ENCODE measurements at regions not wholly inside any gene's neighbourhood (a gene's known extent, or its start where the extent isn't known, plus 50 kb on each side); places are given as distances from the start of the nearest gene placed in this dataset.
"Not testable (repeated sequence)": the region's sequence is repeated elsewhere in the genome, so short reads cannot be mapped to it uniquely, and the experiment has no call there.

- 77% methylated on average over 6 of the region's 6 CpGs for WGBS, 2 experiments
- peaks cover 45% of the 10 kb centered on the region for H3K9me3 ChIP-seq (ENCODE audit: control insufficient read depth, low read length)
These were observed 787.4 kb upstream of the TPTE start for GRCh38 chr21:9733761-9734558.

GRCh38 chr21:9735421-9735961, 785.9 kb upstream of the TPTE start:
- no peaks in the 10 kb centered on the region for H3K36me3 ChIP-seq (ENCODE audit: control insufficient read depth, insufficient read depth, low read length)
- no peak overlapping the region for H3K4me3 ChIP-seq (ENCODE audit: insufficient read depth, low read depth, low read length)
- peaks cover 40% of the 10 kb centered on the region for H3K9me3 ChIP-seq (ENCODE audit: control insufficient read depth, low read length)
- H3K4me1 ChIP-seq (ENCODE audit: control insufficient read depth, insufficient read depth, low read length) = no peaks in the 10 kb centered on the region
- no peaks in the 10 kb centered on the region for H3K27me3 ChIP-seq (ENCODE audit: control insufficient read depth, insufficient read depth, low read length, poor library complexity, severe bottlenecking)
- H3K27ac ChIP-seq (ENCODE audit: insufficient read depth, low read depth, low read length, poor library complexity, severe bottlenecking) = no peak overlapping the region
- 70% methylated on average over 21 of the region's 21 CpGs for WGBS, 2 experiments

More at GRCh38 chr21:9733761-9734558, 787.4 kb upstream of the TPTE start:
- not testable (repeated sequence) for H3K4me3 ChIP-seq (ENCODE audit: insufficient read depth, low read depth, low read length); H3K27me3 ChIP-seq (ENCODE audit: control insufficient read depth, insufficient read depth, low read length, poor library complexity, severe bottlenecking); H3K36me3 ChIP-seq (ENCODE audit: control insufficient read depth, insufficient read depth, low read length); H3K4me1 ChIP-seq (ENCODE audit: control insufficient read depth, insufficient read depth, low read length); H3K27ac ChIP-seq (ENCODE audit: insufficient read depth, low read depth, low read length, poor library complexity, severe bottlenecking)

- not testable (repeated sequence) for H3K36me3 ChIP-seq (ENCODE audit: control insufficient read depth, insufficient read depth, low read length); H3K4me3 ChIP-seq (ENCODE audit: insufficient read depth, low read depth, low read length); H3K4me1 ChIP-seq (ENCODE audit: control insufficient read depth, insufficient read depth, low read length); H3K27me3 ChIP-seq (ENCODE audit: control insufficient read depth, insufficient read depth, low read length, poor library complexity, severe bottlenecking); H3K27ac ChIP-seq (ENCODE audit: insufficient read depth, low read depth, low read length, poor library complexity, severe bottlenecking)
- WGBS, 2 experiments = 79 to 81% methylated on average over 2 of the region's 2 CpGs
- peaks cover 33% of the 10 kb centered on the region for H3K9me3 ChIP-seq (ENCODE audit: control insufficient read depth, low read length)
These were observed 784.1 kb upstream of the TPTE start for GRCh38 chr21:9737301-9737700.

GRCh38 chr21:9737871-9738515, 783.4 kb upstream of the TPTE start:
- not testable (repeated sequence) for H3K4me3 ChIP-seq (ENCODE audit: insufficient read depth, low read depth, low read length); H3K27ac ChIP-seq (ENCODE audit: insufficient read depth, low read depth, low read length, poor library complexity, severe bottlenecking); H3K27me3 ChIP-seq (ENCODE audit: control insufficient read depth, insufficient read depth, low read length, poor library complexity, severe bottlenecking); H3K4me1 ChIP-seq (ENCODE audit: control insufficient read depth, insufficient read depth, low read length); H3K36me3 ChIP-seq (ENCODE audit: control insufficient read depth, insufficient read depth, low read length)
- 59 to 66% methylated on average over 5 of the region's 5 CpGs for WGBS, 2 experiments
- H3K9me3 ChIP-seq (ENCODE audit: control insufficient read depth, low read length) = peaks cover 28% of the 10 kb centered on the region

GRCh38 chr21:9738527-9738926, 782.9 kb upstream of the TPTE start:
- 41 to 45% methylated on average over 2 of the region's 2 CpGs for WGBS, 2 experiments
- H3K9me3 ChIP-seq (ENCODE audit: control insufficient read depth, low read length) = peaks cover 28% of the 10 kb centered on the region
- no peaks in the 10 kb centered on the region for H3K36me3 ChIP-seq (ENCODE audit: control insufficient read depth, insufficient read depth, low read length)
- H3K4me1 ChIP-seq (ENCODE audit: control insufficient read depth, insufficient read depth, low read length) = no peaks in the 10 kb centered on the region
- H3K27me3 ChIP-seq (ENCODE audit: control insufficient read depth, insufficient read depth, low read length, poor library complexity, severe bottlenecking) = no peaks in the 10 kb centered on the region
- no peak overlapping the region for H3K4me3 ChIP-seq (ENCODE audit: insufficient read depth, low read depth, low read length)
- no peak overlapping the region for H3K27ac ChIP-seq (ENCODE audit: insufficient read depth, low read depth, low read length, poor library complexity, severe bottlenecking)

- WGBS, 2 experiments = 70 to 79% methylated on average over 3 of the region's 3 CpGs
- H3K4me3 ChIP-seq (ENCODE audit: insufficient read depth, low read depth, low read length) = no peak overlapping the region
- no peaks in the 10 kb centered on the region for H3K27me3 ChIP-seq (ENCODE audit: control insufficient read depth, insufficient read depth, low read length, poor library complexity, severe bottlenecking)
- H3K27ac ChIP-seq (ENCODE audit: insufficient read depth, low read depth, low read length, poor library complexity, severe bottlenecking) = no peak overlapping the region
- peaks cover 30% of the 10 kb centered on the region for H3K9me3 ChIP-seq (ENCODE audit: control insufficient read depth, low read length)
- no peaks in the 10 kb centered on the region for H3K4me1 ChIP-seq (ENCODE audit: control insufficient read depth, insufficient read depth, low read length)
- no peaks in the 10 kb centered on the region for H3K36me3 ChIP-seq (ENCODE audit: control insufficient read depth, insufficient read depth, low read length)
These were observed 782.1 kb upstream of the TPTE start for GRCh38 chr21:9739240-9739639.

GRCh38 chr21:9740177-9740941, 781.0 kb upstream of the TPTE start:
- H3K27ac ChIP-seq (ENCODE audit: insufficient read depth, low read depth, low read length, poor library complexity, severe bottlenecking); H3K4me1 ChIP-seq (ENCODE audit: control insufficient read depth, insufficient read depth, low read length); H3K36me3 ChIP-seq (ENCODE audit: control insufficient read depth, insufficient read depth, low read length); H3K27me3 ChIP-seq (ENCODE audit: control insufficient read depth, insufficient read depth, low read length, poor library complexity, severe bottlenecking); H3K4me3 ChIP-seq (ENCODE audit: insufficient read depth, low read depth, low read length): not testable (repeated sequence)
- peaks cover 35% of the 10 kb centered on the region for H3K9me3 ChIP-seq (ENCODE audit: control insufficient read depth, low read length)
- WGBS, 2 experiments = 67% methylated on average over 6 to 7 of the region's 8 CpGs

GRCh38 chr21:9740991-9741742, 780.2 kb upstream of the TPTE start:
- not testable (repeated sequence) for H3K4me3 ChIP-seq (ENCODE audit: insufficient read depth, low read depth, low read length); H3K4me1 ChIP-seq (ENCODE audit: control insufficient read depth, insufficient read depth, low read length); H3K27me3 ChIP-seq (ENCODE audit: control insufficient read depth, insufficient read depth, low read length, poor library complexity, severe bottlenecking); H3K27ac ChIP-seq (ENCODE audit: insufficient read depth, low read depth, low read length, poor library complexity, severe bottlenecking); H3K36me3 ChIP-seq (ENCODE audit: control insufficient read depth, insufficient read depth, low read length)
- peaks cover 31% of the 10 kb centered on the region for H3K9me3 ChIP-seq (ENCODE audit: control insufficient read depth, low read length)
- WGBS, 2 experiments = 67 to 68% methylated on average over 8 of the region's 8 CpGs

GRCh38 chr21:9743566-9743965, 777.8 kb upstream of the TPTE start:
- H3K27me3 ChIP-seq (ENCODE audit: control insufficient read depth, insufficient read depth, low read length, poor library complexity, severe bottlenecking); H3K27ac ChIP-seq (ENCODE audit: insufficient read depth, low read depth, low read length, poor library complexity, severe bottlenecking); H3K36me3 ChIP-seq (ENCODE audit: control insufficient read depth, insufficient read depth, low read length); H3K4me3 ChIP-seq (ENCODE audit: insufficient read depth, low read depth, low read length); H3K4me1 ChIP-seq (ENCODE audit: control insufficient read depth, insufficient read depth, low read length): not testable (repeated sequence)
- peaks cover 15% of the 10 kb centered on the region for H3K9me3 ChIP-seq (ENCODE audit: control insufficient read depth, low read length)
- WGBS, 2 experiments = 85 to 87% methylated on average over 10 of the region's 10 CpGs

All from ectodermal cell (in vitro differentiated cells).